Right forelimb (tissue), 1 donor: ENCODE measurements at regions not wholly inside any gene's neighbourhood (a gene's known extent, or its start where the extent isn't known, plus 50 kb on each side); places are given as distances from the start of the nearest gene placed in this dataset.
"Not testable (repeated sequence)": the region's sequence is repeated elsewhere in the genome, so short reads cannot be mapped to it uniquely, and the experiment has no call there.

Experiments used
- DNase-seq: peaks from one replicate; pipeline ENCODE4 v3.0.0-alpha.2; 2018

DNA sequence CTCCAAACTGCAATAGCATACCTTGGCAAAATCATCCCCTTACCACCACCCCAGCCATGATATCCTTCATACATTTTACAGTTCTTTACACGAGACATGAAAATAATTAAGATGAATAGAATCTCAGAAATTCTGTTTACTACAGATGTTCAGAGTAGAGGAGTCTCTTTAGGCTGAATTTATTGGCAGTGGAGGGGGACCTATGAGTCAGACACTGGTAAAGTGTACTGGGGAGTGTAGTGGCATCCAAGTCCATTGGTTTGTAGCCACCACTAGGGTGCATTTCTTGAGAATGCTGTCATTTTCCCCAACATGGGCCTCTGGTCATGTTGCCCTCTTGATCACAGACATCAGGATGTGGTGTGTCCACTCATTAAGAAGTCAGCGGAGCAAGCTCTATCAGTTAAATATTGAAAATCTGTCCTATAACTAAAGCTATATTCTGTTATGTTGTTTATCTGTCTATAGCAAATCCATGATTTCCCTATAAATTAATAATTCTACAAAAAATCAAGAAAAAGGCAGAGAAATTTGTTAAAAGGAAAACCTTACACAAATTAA, 672.2 kb downstream of the PRIM2 start:
- not testable (repeated sequence) for DNase-seq

DNA sequence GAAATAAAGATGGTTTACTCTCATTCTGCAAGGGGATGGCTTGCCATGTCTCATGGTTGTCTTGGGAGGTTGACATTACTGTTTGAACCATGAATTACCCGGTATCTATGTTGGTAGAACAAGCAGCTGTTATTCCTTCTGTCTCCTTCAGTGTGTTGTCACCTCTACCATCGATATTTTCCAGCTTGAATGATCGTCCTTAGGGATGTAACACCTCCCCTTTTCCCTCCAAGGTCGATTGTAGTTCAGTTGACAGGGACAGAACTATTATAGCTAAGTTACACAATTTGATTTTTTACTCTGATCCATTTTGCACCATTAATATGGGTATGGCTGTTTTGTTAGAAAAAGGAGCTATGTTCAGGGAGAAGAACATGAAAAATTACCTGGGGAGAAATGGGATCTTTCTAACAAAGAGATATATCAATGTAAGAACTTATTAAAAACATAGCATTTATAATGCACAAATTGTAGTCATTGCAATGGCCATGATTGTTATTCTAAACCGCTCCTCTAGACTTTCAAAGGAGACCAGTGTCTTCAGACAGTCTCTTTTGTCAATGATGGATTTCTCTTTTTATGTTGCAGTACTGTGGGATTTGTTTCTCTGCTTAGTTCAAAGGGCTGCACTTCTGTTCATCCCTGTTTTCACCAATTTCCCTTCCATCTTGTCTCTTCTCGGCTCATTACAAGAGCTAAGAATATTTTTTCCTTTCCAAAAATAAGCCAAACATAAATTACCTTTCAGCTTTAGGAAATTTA, 681.6 kb downstream of the PRIM2 start:
- not testable (repeated sequence) for DNase-seq

DNA sequence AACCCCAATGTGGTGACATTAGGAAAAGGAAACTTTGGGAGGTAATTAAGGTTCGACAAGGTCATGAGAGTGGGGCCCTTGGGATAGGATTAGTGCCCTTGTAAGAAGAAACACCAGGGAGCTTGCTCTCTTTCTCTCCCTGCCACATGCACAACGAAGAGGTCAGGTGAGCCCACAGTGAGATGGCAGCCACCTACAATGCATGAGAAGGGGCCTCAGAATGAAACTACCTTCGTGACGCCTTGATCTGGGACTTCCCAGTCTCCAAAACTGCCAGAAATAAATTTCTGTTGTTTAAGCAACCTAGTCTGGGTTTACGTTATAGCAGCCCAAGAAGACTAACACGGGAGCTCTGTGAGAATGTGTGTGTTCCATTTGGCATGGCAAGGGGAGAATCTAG, 682.8 kb downstream of the PRIM2 start:
- not testable (repeated sequence) for DNase-seq

DNA sequence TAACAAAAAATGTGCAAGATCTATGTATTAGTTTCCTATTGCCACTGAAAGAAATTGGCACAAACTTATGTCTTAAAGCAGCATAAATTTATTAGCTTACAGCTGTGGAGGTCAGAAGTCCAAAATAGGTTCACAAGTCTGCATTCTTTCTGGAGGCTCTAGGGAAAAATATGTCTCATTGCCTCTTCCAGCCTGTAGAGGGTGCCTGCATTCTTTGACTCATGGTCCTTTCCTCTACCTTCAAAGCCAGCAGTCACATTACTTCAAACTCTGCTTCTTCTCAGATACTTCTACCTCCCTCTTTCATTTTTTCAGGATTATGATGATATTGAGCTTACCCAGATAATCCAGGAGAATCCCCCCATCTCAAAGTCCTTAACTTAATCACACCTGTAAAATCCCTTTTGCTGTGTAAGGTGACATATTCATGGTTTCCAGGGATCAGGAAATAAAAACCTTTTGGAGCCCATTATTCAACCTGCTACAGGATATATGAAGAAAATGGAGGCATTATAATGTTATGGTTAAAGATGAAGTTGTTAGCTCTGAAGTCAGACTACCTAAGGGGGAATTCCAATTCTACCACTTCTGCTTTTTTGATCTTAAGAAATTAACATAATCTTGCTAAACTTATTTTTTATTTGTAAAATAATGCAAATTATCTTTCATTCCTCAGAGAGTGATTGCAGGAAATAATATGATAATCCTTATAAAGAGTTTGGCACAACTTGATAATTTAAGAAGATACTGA, 686.2 kb downstream of the PRIM2 start:
- not testable (repeated sequence) for DNase-seq

DNA sequence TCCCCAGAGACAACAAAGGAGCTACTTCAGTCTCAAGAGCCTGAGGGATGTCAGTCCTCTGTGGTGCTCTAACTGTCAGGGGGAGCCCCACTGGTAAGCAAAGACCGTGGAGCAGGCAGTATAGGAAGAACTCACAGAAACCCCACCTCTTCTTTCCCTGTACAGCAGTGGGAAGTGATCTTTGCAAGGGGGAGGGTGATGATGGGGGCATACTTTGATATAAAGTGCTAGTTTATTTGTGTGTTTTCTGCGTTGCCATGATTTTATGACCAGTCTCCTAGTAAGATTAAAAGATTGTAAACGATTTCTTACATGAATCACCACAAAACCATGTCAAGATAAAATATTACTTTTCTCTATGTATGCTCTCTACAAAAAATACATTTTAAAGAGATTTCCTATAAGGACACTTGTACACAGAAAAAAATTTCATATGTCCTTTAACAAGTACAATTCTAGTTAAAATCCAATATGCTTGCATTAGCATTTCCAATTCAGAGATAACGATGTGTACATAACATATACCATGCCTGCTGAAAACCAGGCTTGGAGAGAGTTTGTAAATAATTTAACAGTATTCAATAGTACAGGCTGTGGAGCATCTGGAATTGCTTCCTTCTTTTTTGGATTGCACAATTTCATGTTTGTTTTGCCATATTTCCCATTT, 690.0 kb downstream of the PRIM2 start:
- DNase-seq: not testable (repeated sequence)

DNA sequence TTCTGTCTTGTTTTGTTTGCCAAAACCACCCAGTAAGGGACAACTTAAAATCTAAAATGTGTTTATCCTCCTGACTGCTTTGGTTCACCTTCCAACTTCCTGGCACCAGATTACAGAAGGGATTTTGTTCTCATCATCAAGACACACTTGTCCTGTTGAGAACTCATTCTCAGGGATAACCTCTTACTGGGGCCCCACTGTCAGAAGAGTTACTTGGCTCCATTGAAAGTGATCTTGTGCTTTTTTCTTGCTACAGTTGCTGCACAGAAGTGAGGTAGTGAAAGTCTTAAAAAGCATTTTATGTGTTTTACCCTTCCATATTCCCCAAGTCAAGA, 690.5 kb downstream of the PRIM2 start:
- not testable (repeated sequence) for DNase-seq

DNA sequence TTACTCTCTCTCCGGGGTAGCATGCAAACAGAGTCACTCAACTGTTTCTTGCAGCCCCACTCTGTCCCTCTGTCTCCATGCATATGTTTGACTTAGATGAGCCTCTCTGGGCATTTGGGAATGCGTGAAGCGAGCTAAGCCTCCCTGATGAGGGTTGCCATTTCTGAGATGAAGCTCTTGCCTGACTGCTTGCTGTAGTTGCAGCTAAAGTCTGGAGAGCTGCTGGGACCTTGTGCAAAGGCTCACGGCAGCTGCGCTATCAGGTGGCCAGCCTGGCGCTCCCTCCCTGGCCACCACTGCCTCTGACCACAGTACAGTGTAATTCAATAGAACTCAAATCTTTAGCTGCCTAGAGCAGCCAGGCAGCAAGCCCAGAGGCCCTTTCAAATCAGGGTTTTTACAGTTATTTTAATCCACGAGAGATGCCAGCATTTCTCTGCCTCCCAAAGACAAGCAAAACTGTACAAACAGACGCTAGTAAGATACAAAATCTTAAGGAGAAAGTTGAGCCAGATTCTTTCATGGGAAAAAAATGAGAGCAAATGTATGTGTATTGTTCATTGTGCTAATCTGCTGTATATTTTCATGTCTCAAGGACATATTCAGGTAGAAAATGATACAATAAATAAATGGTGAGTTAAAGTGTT, 694.6 kb downstream of the PRIM2 start:
- not testable (repeated sequence) for DNase-seq

DNA sequence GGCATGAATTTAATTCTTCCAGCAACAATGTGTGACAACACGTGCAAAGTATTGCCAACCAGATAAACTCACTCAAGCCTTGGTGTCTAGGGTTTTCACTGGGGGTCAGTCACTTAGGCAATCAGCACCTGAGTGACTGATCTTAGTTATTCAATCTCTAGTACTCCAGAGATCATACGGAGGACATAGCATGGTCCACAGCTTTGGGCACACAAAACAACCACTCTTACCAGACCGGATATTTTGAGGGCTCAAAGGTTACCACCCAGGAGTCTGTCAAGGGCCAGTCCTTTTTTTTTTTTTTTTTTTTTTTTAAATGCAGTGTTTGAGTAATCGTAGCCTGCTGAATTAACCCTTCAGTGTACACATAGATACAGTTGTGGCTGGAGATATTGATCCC, 699.2 kb downstream of the PRIM2 start:
- not testable (repeated sequence) for DNase-seq

DNA sequence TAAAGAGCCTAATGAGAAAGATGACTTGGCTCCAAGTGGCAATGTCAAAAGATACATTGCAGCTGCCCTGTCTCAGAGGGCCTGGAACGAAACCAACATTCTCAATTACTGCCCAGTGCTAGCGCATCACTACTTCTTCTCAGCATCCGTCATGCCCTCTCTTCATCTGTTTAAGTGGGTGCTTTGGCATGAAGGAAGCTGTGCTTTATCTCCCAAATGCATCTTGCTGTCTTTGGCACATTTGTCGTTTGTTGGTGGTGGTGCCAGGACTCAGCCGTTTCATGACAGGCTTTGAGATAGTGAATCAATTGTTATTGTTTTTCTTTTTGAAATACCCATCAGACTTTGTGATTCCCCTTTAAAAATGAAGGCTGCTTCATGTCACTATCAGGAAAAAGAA, 710.8 kb downstream of the PRIM2 start:
- DNase-seq: not testable (repeated sequence)

DNA sequence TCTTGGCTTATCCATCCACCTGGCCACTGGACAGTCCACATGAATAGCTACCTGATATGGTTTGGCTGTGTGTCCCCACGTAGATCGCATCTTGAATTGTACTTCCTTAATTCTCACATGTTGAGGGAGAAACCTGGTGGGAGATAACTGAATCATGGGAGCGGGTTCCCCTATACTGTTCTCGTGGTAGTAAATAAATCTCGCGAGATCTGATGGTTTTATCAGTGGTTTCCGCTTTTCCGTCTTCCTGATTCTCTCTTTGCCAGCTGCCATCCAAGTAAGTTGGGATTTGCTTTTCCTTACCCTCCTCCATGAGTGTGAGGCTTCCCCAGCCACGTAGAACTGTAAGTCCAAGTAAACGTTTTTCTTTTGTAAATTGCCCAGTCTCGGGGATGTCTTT, 720.8 kb downstream of the PRIM2 start:
- not testable (repeated sequence) for DNase-seq

DNA sequence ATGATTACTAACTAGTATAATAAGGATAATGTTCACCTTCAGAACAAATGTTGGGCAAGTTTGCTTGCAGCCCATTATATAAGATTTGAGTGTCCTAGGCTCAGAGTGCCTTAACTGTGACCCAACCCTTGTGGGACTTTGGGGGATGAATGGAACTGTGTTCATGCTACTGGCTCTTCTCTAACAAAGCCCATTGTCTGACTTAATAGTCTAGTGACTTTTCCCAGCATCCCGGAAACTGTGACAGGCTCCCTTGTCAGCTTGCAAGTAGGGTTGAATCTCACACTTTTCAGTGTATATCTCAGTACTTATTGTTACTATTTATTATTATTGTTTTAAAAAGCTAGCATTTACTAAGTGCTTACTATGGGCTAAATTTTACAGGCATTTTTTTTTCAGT, 729.2 kb downstream of the PRIM2 start:
- not testable (repeated sequence) for DNase-seq

DNA sequence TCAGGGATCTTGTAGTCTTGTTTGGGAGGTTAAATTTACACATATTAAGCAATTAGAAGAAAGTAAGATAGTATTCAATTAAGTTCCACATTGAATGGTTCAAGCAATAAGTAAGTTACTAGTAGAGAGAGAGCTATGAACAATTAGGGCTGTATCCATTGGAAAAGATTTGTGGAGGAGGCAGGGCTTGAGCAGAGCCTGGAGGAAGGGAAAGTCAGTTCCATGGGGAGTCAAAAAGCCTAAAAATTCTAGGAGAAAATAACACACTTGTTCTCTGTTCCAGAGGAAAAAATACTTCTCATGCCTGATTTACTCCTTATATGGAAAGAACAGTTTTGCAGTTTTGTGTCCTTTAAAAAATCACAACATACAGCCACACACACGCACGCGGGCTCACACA, 730.0 kb downstream of the PRIM2 start:
- DNase-seq: not testable (repeated sequence)

DNA sequence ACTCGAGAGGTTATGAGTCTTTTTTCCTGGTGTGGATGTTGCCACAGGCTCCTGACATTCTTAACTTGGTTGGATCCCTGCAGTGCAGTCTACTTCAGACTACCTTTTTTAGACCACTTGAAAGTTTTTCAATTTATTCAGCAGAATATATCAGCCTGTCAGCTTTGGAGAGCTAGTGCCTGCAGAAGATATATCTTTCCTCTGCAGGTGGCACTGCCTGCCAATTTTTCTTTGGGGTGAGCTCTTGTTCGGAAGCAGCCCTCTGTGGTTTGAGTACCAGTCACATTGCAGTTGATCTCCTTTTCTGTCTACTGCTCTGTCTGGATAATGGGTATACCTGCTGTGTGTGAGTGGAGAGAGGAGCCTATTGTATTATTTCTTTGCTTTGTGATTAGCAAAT, 730.4 kb downstream of the PRIM2 start:
- DNase-seq: not testable (repeated sequence)

DNA sequence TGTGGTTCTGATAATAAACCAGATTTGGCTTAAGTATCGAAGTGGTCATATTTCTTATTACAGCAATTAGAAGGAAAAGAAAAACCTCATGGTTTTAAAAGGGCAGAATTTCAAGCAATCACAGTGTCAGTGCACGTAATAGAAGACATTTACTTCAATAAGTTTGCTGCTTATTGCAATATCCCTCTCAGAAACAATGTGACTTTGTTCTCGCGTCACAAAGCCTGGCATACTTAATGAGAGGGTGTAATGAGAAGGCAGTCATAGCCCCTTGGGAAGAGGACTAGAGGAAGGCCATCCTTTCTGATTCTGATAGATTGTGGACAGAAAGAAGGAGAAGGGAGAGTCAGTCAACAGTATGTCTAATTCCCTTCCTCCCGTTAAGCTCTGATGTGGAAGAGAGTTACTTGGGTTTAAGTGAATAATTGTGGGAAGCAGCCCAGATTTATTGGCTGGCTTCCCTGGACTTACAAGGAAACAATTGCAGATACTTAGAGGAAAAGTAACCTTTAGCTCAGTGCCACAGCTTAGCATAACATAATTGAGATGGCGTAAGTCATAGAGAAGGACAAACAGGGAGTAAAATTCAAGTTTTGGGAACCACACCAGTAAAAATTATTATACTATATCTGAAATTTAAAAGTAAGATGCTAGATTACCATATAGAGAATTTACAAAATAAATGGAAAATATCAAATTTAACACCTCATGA, 738.2 kb downstream of the PRIM2 start:
- not testable (repeated sequence) for DNase-seq

DNA sequence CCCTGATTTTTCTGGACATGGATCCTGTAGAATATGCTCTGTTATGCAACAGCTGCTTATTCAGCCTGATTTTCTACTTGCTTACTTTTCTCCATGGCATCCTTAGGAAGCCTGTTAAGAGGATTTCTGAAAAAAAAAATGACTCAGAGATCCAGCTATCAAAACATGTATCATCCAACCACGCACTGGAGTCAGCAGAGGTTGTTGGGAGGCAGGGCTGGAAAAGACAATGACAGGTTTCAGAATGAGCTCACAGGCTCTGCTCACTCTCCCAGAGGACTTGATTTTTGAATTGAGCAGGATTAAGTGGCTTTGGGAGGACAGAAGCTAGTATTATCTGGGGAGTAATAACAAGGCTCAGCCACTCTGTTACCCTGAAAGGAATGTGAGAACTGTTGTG, 742.3 kb downstream of the PRIM2 start:
- not testable (repeated sequence) for DNase-seq

DNA sequence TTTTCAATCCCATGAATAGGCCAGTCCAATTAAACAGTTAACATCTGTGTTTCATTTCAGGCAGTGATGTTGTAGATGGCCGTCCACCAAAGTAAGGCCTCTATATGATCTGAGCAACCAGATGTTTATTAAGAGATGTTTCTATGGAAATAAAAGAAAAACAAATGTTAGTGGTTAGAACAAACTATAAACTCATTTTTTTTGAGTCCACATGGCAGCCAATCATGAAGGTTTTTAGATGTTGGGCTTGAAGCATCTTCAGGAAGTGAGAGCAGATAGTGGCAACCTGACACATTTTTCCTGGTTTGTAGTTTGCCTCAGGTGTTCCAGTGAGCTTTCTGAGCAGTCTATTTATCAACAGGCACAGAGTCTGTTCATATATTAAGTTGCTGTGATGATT, 746.1 kb downstream of the PRIM2 start:
- not testable (repeated sequence) for DNase-seq

DNA sequence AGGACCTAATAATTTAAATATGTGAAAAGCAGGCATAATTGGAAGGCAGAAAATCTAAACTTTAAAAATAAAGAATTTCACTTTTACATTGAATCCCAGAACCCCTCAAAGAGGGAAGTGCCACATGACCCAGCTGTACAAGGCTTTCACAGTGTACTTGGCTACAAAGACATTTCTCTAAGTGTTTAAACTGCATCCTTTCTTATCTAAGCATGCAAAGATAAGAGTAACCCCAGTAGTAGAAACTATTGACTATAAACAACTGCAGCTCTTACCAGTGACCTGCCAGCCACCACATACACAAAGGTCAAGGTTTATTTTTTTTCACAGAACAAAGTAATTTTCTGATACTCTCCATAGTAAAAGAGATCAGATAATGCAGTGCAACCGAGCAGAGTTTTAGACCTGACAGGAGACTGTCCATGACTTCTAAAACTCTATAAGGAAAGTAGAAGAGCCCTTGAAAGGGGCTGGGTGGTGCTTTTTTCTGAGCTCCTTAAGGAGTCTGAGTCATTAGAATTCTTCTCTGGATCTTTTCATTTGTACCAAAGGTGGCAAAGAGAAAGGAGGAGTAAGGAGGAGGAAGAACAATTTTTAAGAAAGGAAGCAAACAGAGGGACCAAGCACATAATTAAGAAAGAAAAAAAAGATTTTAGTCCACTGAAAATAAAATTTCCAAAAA, 750.6 kb downstream of the PRIM2 start:
- not testable (repeated sequence) for DNase-seq

DNA sequence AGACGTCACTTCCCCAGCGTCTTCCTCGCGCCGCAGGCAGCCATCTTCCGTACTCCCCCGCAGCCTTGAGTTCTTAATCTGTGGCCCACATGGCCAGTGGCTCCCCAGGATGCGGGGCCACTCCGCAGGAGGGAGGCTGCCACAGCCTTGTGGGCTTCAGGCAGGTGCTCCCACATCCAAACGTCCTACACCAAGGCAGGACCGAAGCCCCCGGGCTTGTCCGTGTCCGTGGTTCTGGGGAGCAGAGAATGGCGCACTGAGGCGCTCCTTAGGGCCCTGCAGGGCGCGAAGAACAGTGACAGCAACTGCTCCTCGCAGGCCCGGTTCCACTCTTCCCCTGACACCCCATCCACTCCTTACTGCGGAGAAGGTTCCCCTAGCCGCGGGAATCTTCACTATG, 755.8 kb downstream of the PRIM2 start:
- DNase-seq: no peak

DNA sequence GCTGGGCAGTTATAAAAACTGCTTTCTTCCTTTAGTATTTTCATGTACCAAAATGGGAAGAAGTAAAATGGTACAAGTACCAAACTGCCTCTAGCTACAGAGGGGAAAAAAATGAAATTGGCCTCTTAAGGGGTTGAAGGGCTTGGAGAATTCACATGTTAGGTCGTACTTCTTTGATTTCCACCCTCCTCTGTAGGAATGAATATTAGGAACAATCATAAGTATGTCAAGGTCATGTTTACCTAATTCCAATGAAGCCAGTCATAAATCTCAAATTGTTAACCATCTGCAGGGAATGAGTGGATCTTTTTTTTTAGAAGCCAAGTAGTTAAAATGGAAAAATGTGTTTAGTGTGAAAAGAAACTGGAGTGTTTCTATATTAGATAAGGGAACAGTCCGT, 772.6 kb downstream of the PRIM2 start:
- DNase-seq: not testable (repeated sequence)

DNA sequence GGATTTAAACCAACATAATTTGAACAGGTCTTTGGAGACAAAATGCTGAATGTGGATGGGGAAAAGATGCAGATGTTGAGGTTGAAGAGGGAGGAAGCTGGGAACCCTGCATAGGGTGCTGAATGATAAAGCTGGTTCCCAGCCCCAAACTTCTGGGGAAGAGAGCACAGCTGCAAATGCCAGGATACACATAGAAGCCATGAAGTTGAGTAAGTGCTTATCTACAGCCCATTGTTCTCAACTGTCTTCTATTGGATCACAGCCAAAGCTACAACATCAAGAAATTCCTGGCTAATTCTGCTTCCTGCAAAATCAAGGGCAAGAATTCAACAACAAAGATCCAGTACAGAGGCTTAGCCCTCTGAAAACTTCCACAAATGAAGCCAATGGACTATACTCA, 779.8 kb downstream of the PRIM2 start:
- DNase-seq: not testable (repeated sequence)

DNA sequence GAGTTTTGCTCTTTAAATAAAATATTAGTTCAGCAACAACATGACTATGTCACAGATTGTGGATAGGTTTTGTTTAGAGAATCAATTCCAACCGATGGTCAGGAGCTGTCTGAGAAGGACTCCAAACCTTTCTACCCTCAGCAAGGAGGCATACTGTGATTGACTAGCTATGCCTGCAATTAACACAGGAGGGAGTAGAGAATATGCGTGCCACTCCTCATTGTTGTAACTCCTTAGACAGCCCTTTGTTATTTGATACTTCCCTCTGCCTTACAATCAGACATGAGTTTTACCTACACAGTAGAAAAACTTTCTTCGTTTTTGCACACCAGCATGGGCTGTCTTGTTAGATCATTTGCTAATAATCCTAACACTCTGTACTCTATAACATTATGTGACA, 796.5 kb downstream of the PRIM2 start:
- DNase-seq: no peak

DNA sequence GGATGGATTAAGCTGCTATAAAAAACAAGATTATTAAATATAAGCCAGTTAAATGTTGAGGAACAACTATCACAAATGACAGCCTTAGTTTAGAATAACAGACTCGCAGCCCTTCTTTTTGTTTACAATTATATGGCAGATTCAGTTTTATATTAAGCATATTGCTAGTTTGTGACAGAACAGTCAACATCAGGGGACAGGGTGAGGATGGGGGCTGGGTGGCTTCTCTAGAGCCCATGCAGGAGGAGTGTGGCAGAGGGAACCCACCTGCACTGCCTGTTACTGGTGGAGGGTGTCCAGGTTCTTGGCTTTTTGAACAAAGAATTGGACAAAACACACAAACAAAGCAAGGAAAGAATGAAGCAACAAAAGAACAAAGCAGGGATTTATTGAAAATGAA, 799.7 kb downstream of the PRIM2 start:
- DNase-seq: not testable (repeated sequence)
